Fibroblast of the conjunctiva (primary cell): ENCODE measurements at regions not wholly inside any gene's neighbourhood (a gene's known extent, or its start where the extent isn't known, plus 50 kb on each side); places are given as distances from the start of the nearest gene placed in this dataset.
"Not testable (repeated sequence)": the region's sequence is repeated elsewhere in the genome, so short reads cannot be mapped to it uniquely, and the experiment has no call there.

Experiments used
- DNase-seq: peaks from one replicate; pipeline ENCODE4 v3.0.0-alpha.2; 2010; ENCODE audit warnings: low read depth

GRCh38 chr1:55821234-55821633 lies 606.1 kb upstream of the USP24 start:
- DNase-seq: no peak

GRCh38 chr1:55820501-55820900 lies 605.3 kb upstream of the USP24 start:
- DNase-seq: no peak

- DNase-seq: no peak
Measured at GRCh38 chr1:55819011-55819410, 603.8 kb upstream of the USP24 start.

GRCh38 chr1:55816456-55817426 lies 601.6 kb upstream of the USP24 start:
- DNase-seq: no peak

GRCh38 chr1:55815745-55816455 lies 600.7 kb upstream of the USP24 start:
- no peak for DNase-seq

GRCh38 chr1:55814967-55815366 lies 599.8 kb upstream of the USP24 start:
- no peak for DNase-seq

GRCh38 chr1:55813618-55814017 lies 598.5 kb upstream of the USP24 start:
- peak; percentile 78 for DNase-seq

- DNase-seq: no peak
Measured at GRCh38 chr1:55812281-55812680, 597.1 kb upstream of the USP24 start.

GRCh38 chr1:55808263-55808662 lies 593.1 kb upstream of the USP24 start:
- no peak for DNase-seq

- no peak for DNase-seq
Measured at GRCh38 chr1:55803429-55803828, 588.3 kb upstream of the USP24 start.

GRCh38 chr1:55801481-55801880 lies 586.3 kb upstream of the USP24 start:
- DNase-seq: no peak

- DNase-seq: no peak
Measured at GRCh38 chr1:55800503-55800902, 585.3 kb upstream of the USP24 start.

- no peak for DNase-seq
Measured at GRCh38 chr1:55793856-55794255, 578.7 kb upstream of the USP24 start.

- no peak for DNase-seq
Measured at GRCh38 chr1:55792870-55793269, 577.7 kb upstream of the USP24 start.

- DNase-seq: no peak
Measured at GRCh38 chr1:55789466-55789865, 574.3 kb upstream of the USP24 start.

GRCh38 chr1:55786396-55786795 lies 571.2 kb upstream of the USP24 start:
- DNase-seq: no peak

- not testable (repeated sequence) for DNase-seq
Measured at GRCh38 chr1:55784941-55785450, 569.8 kb upstream of the USP24 start.

- peak; percentile 52 for DNase-seq
Measured at GRCh38 chr1:55781944-55782482, 566.8 kb upstream of the USP24 start.

- DNase-seq: no peak
Measured at GRCh38 chr1:55781003-55781402, 565.8 kb upstream of the USP24 start.

GRCh38 chr1:55777545-55777944 lies 562.4 kb upstream of the USP24 start:
- DNase-seq: no peak

- peak; percentile 67 for DNase-seq
Measured at GRCh38 chr1:55775007-55775406, 559.8 kb upstream of the USP24 start.

GRCh38 chr1:55774446-55774845 lies 559.3 kb upstream of the USP24 start:
- peak; percentile 42 for DNase-seq
